ENCODE measurements at regions not wholly inside any gene's neighbourhood (a gene's known extent, or its start where the extent isn't known, plus 50 kb on each side); places are given as distances from the start of the nearest gene placed in this dataset.
"Not testable (repeated sequence)": the region's sequence is repeated elsewhere in the genome, so short reads cannot be mapped to it uniquely, and the experiment has no call there.

DNA sequence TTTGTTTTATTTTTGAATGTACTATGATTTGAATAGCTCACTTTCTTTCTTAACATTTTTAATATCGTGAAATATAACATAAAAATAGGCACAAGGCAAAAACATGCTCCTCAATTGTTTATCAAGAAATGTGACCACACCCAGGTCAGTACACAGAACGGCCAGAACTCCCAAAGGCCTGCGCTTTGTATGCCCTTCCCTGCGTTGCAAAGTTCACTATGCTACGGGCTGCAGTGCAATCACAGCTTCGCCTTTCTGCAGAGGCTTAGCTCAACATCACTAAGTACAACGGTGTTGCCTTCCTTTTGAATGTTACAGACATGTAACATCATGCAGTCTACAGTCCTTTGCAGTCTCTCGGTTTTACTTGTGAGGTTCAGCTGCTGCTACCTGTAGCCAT is 333.4 kb downstream of the THBS2 start:
- intact Hi-C loops (cut with micrococcal nuclease), result no loop called here
- Mint-ChIP-seq H3K36me3 (no peaks in the 10 kb centered on the region), H3K27me3 (no peaks in the 10 kb centered on the region), H3K4me1 (ENCODE audit: low read depth) (no peaks in the 10 kb centered on the region), H3K27ac (no peak overlapping the region), H3K4me3 (no peak overlapping the region), H3K9me3 (no peaks in the 10 kb centered on the region)
- DNase-seq, result no peak
- ChIA-PET CTCF (no interaction called here), POLR2A (no interaction called here)

DNA sequence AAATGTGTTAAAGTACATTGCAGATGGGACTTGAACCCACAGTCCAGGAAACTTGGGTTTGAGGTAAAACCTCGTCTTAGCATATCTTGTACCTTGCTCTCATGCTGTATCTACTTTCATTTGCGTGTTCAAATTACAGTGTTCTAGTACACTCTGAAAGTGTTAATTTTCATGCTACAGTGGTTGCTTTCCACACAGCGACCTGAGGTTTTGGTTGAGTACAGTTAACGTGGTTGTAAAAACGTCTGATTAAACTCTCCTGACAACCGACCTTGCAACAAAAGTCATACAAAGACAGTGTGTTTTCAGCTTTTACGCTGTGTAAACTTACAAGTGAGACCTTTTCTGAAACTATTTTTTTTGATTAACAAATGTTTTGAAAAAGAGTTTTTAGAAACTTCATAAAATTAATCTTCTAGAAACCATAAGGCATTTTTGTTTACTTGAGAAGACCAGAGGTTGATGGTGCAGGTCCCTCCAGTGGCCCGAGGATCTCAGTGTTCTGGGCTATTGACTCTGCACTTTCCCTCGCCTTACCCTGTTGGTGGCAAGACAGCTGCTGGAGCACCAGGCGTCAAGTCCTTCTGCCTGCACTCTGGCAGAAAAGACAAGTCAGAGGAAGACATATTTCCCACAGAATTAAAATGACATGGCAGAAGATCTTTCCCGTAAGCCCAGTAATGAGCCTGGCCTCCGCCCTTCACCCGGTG is 334.0 kb downstream of the THBS2 start:
- CTCF ChIA-PET, result interaction anchor here (0.7 kb wide), 1 partner anchor 418 kb away, joined by 3 read pairs; no protein-coding TSS in a partner anchor

DNA sequence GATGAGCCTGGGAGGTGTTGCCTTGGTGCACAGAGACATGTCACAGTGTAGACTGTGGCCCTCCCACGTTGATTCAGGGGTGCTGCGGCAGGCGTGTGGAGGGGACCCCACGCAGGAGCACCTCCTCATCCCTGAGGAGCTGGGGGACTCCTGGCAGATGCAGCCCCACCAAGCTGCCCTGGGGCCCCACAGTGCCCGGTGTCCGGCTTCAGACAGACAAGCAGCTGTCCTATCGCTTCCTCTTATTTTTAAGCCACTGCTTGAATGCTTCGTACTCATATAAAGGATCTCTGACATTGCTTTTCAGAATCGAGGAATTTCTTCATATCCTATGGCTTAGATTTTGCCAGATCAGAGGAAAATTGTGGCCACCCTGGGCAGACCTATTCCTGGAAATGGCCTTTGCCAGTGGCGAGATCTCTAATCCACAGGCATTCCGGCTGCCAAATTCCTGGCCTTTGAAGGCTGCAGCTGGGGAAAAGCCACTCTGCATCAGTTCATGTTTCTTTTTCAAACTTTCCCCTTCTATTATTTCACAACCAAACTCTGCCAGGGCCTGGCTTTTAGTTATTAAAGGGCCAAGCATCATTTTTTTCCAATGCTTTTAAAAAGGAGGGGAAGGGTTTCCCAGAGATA is 337.0 kb downstream of the THBS2 start:
- intact Hi-C loops (cut with micrococcal nuclease), result no loop called here
- Mint-ChIP-seq H3K9me3 (no peaks in the 10 kb centered on the region), H3K4me3 (no peak overlapping the region), H3K4me1 (ENCODE audit: low read depth) (no peaks in the 10 kb centered on the region), H3K36me3 (no peaks in the 10 kb centered on the region), H3K27me3 (no peaks in the 10 kb centered on the region), H3K27ac (no peak overlapping the region)
- DNase-seq, result no peak
- ChIA-PET POLR2A (no interaction called here), CTCF (no interaction called here)

More for the DNA sequence above, 334.0 kb downstream of the THBS2 start:
- no peak for DNase-seq
- no peaks in the 10 kb centered on the region for H3K27me3 Mint-ChIP-seq
- no peak overlapping the region for H3K27ac Mint-ChIP-seq
- H3K36me3 Mint-ChIP-seq, result no peaks in the 10 kb centered on the region
- POLR2A ChIA-PET, result no interaction called here
- H3K9me3 Mint-ChIP-seq, result no peaks in the 10 kb centered on the region
- intact Hi-C loops (cut with micrococcal nuclease), result no loop called here
- H3K4me1 Mint-ChIP-seq (ENCODE audit: low read depth), result no peaks in the 10 kb centered on the region
- no peak overlapping the region for H3K4me3 Mint-ChIP-seq

DNA sequence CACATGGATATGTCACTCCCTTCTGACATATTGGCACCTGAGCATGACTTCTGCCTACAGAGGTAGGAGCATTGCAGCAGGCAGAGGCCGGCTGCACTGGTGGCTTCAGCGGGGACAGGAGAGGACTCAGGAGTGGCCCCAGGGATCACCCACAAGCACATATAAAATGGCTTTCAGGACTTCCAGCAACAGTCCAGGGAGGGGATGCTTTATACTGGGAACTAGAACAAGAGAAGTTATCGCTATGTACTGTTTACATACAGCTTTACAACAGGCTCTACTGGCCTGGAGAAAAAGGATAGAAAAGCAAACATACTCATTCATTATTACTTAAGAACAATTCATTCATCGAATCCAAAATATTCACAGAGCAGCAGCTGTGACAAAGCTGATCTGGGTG is 337.8 kb downstream of the THBS2 start:
- Mint-ChIP-seq H3K4me3 (no peak overlapping the region), H3K36me3 (no peaks in the 10 kb centered on the region), H3K27ac (no peak overlapping the region), H3K27me3 (no peaks in the 10 kb centered on the region), H3K4me1 (ENCODE audit: low read depth) (no peaks in the 10 kb centered on the region), H3K9me3 (no peaks in the 10 kb centered on the region)
- intact Hi-C loops (cut with micrococcal nuclease), result no loop called here
- CTCF ChIA-PET, result no interaction called here
- no peak for DNase-seq
- POLR2A ChIA-PET, result no interaction called here

DNA sequence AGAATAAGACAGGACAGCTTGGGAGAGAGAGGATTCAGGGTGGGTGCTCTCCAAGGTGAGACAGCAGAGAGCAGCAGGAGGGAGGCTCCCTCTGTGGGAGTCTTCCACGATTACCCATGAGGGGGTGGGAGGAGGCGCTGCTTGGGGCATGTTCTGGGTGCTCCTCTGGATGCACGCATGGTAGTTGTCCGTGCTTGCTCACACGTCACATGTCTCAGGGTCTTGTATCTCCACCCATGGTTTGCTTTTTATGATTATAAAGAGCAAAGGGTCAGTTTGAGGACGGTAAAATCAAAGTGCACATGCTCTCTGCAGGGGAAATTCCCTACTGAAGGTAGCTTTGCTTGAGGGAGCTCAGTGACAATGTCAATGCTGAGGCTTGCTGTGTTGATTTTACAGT is 338.4 kb downstream of the THBS2 start:
- CTCF ChIA-PET, result no interaction called here
- intact Hi-C loops (cut with micrococcal nuclease), result no loop called here
- Mint-ChIP-seq H3K9me3 (no peaks in the 10 kb centered on the region), H3K4me3 (no peak overlapping the region), H3K27ac (no peak overlapping the region), H3K4me1 (ENCODE audit: low read depth) (no peaks in the 10 kb centered on the region), H3K36me3 (no peaks in the 10 kb centered on the region), H3K27me3 (no peaks in the 10 kb centered on the region)
- POLR2A ChIA-PET, result no interaction called here
- DNase-seq, result no peak

DNA sequence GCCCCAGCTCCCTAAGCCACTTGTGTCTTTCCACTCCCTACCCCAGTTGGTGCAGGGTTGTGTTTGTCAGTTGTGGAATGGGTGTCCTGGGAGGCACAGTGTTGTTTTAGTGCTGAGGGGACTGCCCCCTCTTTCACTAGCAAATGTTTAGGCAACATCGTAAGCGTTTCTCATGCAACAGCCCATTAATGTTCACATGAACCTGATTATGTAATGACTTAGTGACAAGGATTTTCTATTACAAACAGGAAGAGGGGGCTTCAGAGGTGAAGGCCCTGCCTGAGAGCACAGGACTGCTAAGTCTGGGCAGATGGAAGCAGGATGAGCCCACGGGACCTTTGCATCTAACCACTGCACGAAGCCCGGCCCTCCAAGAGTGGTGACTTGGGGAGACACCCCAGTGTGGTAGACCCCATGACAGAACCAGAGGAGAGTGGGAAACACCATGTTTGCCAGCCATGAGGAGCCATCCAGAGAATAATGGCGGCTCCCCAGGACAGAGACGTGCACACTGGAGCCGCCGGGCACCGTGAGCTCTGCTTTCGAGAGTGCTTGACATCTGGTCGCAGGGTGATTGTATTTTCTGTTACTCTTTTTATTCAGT is 339.7 kb downstream of the THBS2 start:
- no peak for DNase-seq
- Mint-ChIP-seq H3K4me3 (no peak overlapping the region), H3K27me3 (no peaks in the 10 kb centered on the region), H3K27ac (no peak overlapping the region), H3K36me3 (no peaks in the 10 kb centered on the region), H3K9me3 (no peaks in the 10 kb centered on the region), H3K4me1 (ENCODE audit: low read depth) (no peaks in the 10 kb centered on the region)
- intact Hi-C loops (cut with micrococcal nuclease), result no loop called here
- POLR2A ChIA-PET, result no interaction called here
- CTCF ChIA-PET, result no interaction called here

DNA sequence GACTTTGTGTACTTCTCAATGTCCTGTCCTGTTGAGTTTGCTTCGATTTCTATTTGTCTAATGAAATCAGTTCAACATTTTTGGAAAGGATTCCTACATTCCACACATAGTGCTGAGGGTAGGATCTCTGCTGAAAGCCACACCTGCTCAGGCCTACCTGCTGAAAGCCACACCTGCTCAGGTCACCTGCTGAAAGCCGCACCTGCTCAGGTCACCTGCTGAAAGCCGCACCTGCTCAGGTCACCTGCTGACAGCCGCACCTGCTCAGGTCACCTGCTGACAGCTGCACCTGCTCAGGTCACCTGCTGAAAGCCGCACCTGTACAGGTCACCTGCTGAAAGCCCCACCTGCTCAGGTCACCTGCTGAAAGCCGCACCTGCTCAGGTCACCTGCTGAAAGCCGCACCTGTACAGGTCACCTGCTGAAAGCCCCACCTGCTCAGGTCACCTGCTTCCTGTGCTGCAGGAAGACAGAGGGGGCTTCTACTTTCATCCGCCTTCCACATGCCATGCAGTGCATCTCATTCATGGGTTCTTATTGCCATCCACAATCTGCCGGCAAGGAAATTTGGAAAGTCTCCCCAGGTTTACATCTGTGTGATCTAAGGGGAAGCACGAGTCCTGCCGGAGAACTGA is 340.3 kb downstream of the THBS2 start:
- CTCF ChIA-PET, result not testable (repeated sequence)

DNA sequence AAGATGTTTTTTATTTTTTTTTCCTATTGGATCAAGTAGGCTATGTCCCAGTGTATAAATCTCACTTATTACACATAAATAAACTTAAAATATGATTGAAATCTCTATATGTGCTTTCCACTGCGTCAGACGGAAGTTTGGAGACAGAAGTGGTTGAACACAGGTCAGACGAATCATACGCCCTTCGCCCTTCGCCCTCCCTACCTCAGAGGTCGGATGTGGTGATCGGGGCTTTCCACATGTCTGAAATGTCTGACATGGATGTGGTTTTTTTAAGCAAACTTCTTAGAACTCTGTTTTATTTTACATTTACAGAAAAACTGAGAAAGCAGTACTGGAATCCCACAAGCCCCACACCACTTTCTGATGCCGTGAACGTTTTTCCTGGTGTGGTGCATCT is 344.4 kb downstream of the THBS2 start:
- intact Hi-C loops (cut with micrococcal nuclease), result no loop called here
- DNase-seq, result peak; percentile 28
- POLR2A ChIA-PET, result no interaction called here
- Mint-ChIP-seq H3K36me3 (no peaks in the 10 kb centered on the region), H3K27ac (no peak overlapping the region), H3K4me1 (ENCODE audit: low read depth) (peaks cover 3% of the 10 kb centered on the region), H3K9me3 (no peaks in the 10 kb centered on the region), H3K27me3 (no peaks in the 10 kb centered on the region), H3K4me3 (no peak overlapping the region)
- CTCF ChIA-PET, result no interaction called here

More for the DNA sequence above, 340.3 kb downstream of the THBS2 start:
- H3K4me3 Mint-ChIP-seq; H3K9me3 Mint-ChIP-seq; H3K27ac Mint-ChIP-seq; DNase-seq; POLR2A ChIA-PET; intact Hi-C loops (cut with micrococcal nuclease); H3K36me3 Mint-ChIP-seq; H3K27me3 Mint-ChIP-seq; H3K4me1 Mint-ChIP-seq (ENCODE audit: low read depth): not testable (repeated sequence)

DNA sequence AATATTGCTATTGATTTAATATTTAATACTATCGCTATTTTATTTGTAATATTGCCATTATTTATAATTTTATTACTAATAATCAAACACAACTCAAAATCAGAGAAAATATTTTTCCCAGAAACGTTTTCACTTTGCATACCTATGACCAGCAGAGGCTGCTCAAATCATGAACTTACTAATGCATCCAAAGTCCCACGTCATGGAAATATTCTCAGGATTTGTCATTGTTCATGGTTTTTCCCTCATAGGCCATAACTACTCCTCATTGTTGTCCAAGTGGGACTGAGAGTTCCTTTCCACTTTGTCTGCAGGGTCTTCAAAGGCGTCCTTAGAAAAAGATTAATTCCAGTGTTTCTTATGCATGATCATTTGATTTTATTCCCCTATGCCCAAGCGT is 344.8 kb downstream of the THBS2 start:
- H3K36me3 Mint-ChIP-seq, result no peaks in the 10 kb centered on the region
- H3K9me3 Mint-ChIP-seq, result no peaks in the 10 kb centered on the region
- H3K27ac Mint-ChIP-seq, result no peak overlapping the region
- DNase-seq, result no peak
- intact Hi-C loops (cut with micrococcal nuclease), result no loop called here
- ChIA-PET CTCF (no interaction called here), POLR2A (no interaction called here)
- peaks cover 3% of the 10 kb centered on the region for H3K4me1 Mint-ChIP-seq (ENCODE audit: low read depth)
- H3K27me3 Mint-ChIP-seq, result no peaks in the 10 kb centered on the region
- H3K4me3 Mint-ChIP-seq, result no peak overlapping the region

DNA sequence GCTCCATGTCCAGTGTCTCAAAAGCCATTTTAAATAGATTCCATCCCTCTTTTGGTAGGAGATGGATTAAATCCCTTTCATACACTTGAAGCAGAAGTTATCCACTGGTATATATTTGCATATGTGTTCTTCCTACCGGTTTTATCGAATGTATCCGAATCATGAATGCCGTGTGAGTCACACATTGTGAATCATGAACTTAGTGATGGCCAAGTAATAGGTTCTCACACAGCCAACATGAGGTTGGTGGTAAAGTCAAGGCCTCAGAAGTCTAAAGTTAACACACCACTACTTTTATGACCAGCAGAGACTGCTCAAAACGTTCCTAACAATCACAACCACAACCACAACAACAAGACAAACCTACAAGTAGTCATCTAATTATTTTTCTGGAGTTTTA is 345.5 kb downstream of the THBS2 start:
- no peak overlapping the region for H3K4me3 Mint-ChIP-seq

DNA sequence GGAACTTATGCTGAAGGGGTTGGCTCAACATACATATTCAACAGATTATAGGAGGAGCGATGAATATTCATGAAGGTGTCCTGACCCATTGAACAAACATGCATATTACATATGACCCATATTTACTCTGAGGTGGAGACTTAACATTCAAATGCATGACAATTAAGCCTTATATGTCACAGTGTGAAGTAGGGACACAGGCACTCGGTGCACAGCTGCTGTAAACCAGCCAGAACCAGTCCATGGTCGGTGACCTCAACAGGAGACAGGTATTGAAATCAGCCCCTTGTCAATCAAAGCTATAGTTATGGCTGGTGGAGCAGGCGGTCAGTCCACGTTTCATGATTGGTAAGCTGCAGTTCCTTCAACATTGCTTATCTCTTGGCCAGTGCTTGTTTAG is 347.3 kb downstream of the THBS2 start:
- Mint-ChIP-seq H3K9me3 (no peaks in the 10 kb centered on the region), H3K4me3 (no peak overlapping the region), H3K4me1 (ENCODE audit: low read depth) (peaks cover 3% of the 10 kb centered on the region), H3K27me3 (no peaks in the 10 kb centered on the region), H3K27ac (no peak overlapping the region), H3K36me3 (no peaks in the 10 kb centered on the region)
- intact Hi-C loops (cut with micrococcal nuclease), result no loop called here
- DNase-seq, result no peak
- POLR2A ChIA-PET, result no interaction called here
- CTCF ChIA-PET, result no interaction called here

More for the DNA sequence above, 345.5 kb downstream of the THBS2 start:
- no peaks in the 10 kb centered on the region for H3K36me3 Mint-ChIP-seq
- no peaks in the 10 kb centered on the region for H3K9me3 Mint-ChIP-seq
- POLR2A ChIA-PET, result no interaction called here
- peaks cover 3% of the 10 kb centered on the region for H3K4me1 Mint-ChIP-seq (ENCODE audit: low read depth)
- intact Hi-C loops (cut with micrococcal nuclease), result no loop called here
- H3K27me3 Mint-ChIP-seq, result no peaks in the 10 kb centered on the region
- DNase-seq, result no peak
- CTCF ChIA-PET, result no interaction called here
- H3K27ac Mint-ChIP-seq, result no peak overlapping the region

DNA sequence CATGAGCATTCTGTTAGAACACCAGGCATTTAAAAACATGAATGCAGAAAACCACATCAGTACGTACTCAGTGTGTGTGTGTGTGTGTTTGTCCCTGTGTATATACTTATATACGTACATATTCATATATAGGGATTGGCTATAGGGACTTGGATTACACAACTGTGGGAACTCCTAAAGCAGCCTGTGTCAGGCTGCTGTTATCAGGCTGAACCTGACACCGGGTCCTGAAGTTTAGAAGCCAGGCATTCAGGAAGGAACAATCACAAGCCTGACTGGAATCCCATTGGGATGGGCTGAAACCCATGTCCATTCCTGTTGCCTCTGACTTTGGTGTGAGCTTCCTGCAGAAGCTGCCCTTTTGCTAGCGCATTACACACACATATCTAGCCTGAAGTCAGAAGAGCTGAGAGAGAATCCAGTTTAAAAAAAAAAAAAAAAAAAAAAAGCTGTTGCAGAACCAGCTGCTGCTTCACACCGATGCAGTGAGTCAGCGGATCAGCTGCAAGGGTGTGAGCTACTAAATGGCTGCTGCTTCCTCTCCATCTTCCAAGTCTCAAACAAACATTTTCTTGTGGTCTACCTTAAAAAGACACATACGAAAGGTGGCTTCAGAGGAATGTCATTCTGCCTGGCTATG is 348.1 kb downstream of the THBS2 start:
- Mint-ChIP-seq H3K9me3 (no peaks in the 10 kb centered on the region), H3K36me3 (no peaks in the 10 kb centered on the region), H3K27ac (no peak overlapping the region), H3K27me3 (no peaks in the 10 kb centered on the region), H3K4me1 (ENCODE audit: low read depth) (peaks cover 3% of the 10 kb centered on the region), H3K4me3 (no peak overlapping the region)
- DNase-seq, result no peak
- intact Hi-C loops (cut with micrococcal nuclease), result no loop called here
- POLR2A ChIA-PET, result no interaction called here
- CTCF ChIA-PET, result no interaction called here

All from activated CD4-positive, alpha-beta memory T cell treated with anti-CD3 and anti-CD28 coated beads for 36 hours (primary cell).